GM18499 (cell line): ENCODE measurements at regions not wholly inside any gene's neighbourhood (a gene's known extent, or its start where the extent isn't known, plus 50 kb on each side); places are given as distances from the start of the nearest gene placed in this dataset.

ENCODE experiments used
- ATAC-seq: cut with Tn5 transposase; IDR thresholded peaks from one replicate; pipeline ENCODE4 v1.9.1; 2021; ENCODE audit warnings: moderate number of reproducible peaks; ENCODE audit not compliant: insufficient read depth, unreplicated experiment

- ATAC-seq, result no peak
Measured at GRCh38 chr7:17474724-17475344, 176.4 kb downstream of the AHR start.

GRCh38 chr7:17477182-17477581 is 178.7 kb downstream of the AHR start:
- no peak for ATAC-seq

DNA sequence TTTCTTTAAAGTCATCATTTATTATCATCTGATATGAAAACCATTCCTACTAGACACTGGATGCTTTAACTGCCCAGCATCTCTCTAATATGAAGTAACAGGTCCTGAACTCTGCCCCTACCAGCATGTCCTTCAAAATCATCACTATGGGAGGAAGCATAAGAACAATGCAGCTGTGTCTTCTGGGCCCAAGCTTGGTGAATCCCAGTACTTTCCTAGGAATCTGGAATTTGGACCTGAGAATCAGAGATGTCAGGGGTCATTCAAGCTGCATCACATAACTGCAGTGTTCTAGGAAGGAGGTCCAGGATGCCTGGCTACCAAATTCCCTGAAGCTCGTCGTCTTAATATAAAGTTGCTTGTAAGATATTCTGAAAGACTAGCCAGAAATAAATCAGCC is 182.7 kb downstream of the AHR start:
- ATAC-seq, result no peak

DNA sequence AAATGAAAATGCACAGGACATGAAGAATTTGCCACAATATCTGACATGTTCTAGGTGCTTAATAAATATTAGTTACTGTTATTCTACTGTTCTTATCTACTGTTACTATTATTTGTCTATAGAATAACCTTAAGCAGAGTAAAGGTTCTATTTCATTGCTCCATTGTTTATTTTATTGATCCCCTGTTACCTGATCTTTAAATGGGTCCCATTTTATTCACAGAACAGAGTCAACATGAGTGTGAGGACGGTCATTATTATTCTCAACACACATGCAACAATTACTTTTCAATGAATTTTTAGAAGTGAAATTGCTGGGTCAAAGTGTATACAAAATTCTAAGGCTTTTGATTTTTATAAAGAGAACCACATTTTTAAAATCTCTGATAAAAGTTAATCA is 186.9 kb downstream of the AHR start:
- ATAC-seq, result no peak

DNA sequence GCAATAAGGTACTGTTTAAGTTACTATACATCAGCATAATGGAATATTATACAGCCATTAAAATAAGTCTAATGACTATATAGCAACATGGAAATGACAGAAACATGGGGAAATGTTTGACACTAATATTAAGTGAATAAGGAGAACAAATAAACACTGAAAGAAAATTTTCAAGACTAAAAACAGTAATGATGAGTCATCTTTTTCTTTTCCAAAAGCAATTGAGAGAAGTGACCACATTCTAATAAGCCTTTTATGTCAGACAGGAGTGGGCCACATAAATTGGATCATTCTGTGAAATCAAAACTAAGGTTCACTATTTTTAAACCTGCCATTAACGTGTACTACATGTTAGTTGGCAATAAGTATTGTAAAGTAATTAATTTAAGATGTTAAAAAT is 187.5 kb downstream of the AHR start:
- ATAC-seq, result no peak

- no peak for ATAC-seq
Measured at GRCh38 chr7:17486835-17487234, 188.4 kb downstream of the AHR start.

- ATAC-seq, result no peak
Measured at GRCh38 chr7:17487343-17487742, 188.9 kb downstream of the AHR start.

GRCh38 chr7:17488829-17489228 is 190.4 kb downstream of the AHR start:
- ATAC-seq, result no peak

DNA sequence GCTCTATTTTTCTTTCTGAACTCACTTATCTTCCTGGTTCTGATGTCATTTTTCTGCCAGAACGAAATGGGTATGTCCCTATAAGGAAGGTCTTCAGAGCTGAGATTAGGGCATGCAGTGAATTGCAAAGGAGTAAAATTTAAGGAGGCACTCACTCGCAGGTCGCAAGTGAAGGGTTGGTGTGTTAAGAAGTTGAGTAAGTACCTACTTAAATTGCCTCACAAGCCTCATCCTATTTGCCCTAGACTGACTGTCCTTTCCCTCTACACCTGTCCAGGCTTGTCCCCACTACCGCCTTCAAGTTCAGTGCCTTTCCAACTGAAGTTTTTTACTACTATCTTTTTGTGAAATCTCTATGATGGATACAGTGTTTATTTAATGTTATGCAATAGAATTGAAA is 191.5 kb downstream of the AHR start:
- no peak for ATAC-seq

GRCh38 chr7:17490825-17491224 is 192.4 kb downstream of the AHR start:
- no peak for ATAC-seq

- ATAC-seq, result no peak
Measured at GRCh38 chr7:17492437-17492836, 194.0 kb downstream of the AHR start.

DNA sequence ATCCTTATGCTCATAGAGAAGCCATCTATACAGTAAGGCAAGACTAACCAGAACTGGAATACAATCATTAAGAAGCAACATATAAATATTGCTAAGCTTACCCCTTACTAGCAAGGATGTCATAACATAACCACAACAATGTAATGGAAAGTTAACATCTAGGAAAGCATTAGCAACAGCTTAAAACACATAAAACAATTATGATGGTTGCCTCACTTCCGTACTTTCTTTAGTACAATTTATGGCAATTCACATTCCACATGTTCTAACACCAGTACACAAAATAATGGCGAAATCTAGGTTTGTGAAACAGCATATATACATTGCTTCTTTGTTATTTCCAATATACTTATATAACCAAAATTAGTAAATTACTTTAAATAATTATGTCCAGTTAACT is 195.0 kb downstream of the AHR start:
- ATAC-seq, result no peak

DNA sequence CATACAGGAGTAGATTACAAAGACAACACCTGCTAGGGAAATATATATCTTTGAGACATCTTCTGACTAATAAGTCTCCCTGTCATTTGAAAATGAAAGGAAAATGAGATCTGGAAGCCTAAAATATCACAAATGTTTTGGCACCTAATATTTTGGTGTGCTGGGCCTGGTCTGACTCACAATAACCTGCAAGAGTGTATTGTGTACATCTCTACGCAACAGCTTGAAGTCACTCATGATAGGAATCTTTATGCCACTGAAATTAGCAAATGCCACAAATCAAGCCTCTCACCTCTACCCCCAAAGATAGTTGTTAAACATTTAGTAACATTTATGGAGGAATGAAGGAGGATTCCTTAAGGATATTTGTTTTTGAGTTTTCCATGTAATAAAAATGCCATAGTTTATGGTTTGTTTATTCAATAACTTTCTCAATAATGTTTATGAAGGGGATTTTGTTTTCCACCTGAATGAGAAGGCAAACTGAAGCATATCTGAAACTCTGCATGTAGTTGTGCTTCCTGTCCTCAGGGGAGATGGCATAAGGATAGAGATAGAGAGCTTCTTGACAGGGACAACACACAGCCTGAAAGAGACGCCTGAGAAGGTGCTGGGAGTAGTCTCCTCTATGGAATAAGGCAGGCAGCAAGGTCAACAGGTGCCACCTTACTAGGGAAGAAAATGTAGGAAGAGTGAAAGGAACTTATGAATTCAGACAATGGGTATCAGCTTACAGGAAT is 197.4 kb downstream of the AHR start:
- no peak for ATAC-seq

- no peak for ATAC-seq
Measured at GRCh38 chr7:17497136-17497535, 198.7 kb downstream of the AHR start.

DNA sequence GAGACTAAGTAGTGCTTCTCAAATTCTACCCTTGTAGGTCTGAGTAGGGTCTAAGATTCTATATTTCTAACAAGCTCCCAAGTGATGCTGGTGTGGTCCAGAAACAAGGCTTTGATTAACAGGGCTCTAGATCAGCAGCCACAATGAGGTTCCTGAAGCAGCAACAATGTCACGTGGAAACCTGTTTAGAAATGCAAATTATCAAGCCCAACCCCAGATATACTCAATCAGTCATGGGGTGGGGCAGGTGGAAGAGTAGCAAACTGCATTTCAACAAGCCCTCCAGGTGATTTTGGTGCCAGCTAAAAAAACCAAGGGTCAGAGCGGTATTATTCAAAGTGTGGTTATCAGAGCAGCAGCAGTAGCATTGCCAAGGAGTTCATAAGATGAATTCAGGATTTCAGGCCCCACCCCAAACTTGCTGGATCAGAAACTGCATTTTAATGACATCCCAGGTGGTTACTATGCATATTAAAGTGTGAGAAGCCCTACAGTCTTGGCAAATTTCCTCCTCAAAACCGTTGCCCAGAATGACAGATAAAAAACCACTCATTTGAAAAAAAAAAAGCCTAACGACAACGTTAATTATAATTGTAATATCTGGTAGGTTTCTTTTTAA is 199.2 kb downstream of the AHR start:
- no peak for ATAC-seq

DNA sequence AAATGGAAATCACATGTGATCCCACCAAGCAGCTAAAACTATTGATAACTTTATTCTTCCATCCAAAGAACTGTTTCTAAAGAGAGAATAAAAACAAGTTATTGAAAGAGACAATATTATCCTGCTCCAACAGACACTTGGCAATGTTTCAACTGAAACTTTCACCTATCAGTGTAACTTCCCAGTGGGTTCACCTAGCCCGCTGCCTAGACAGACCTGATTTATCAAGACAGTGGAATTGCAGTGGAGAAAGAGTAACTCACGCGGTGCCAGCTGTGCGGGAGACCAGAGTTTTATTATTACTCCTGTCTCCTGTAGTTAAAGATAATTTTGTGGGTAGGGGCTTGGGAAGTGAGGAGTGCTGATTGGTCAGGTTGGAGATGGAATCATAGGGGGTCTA is 199.8 kb downstream of the AHR start:
- no peak for ATAC-seq

GRCh38 chr7:17500736-17501135 is 202.3 kb downstream of the AHR start:
- ATAC-seq, result no peak

GRCh38 chr7:17501441-17502212 is 203.2 kb downstream of the AHR start:
- no peak for ATAC-seq

DNA sequence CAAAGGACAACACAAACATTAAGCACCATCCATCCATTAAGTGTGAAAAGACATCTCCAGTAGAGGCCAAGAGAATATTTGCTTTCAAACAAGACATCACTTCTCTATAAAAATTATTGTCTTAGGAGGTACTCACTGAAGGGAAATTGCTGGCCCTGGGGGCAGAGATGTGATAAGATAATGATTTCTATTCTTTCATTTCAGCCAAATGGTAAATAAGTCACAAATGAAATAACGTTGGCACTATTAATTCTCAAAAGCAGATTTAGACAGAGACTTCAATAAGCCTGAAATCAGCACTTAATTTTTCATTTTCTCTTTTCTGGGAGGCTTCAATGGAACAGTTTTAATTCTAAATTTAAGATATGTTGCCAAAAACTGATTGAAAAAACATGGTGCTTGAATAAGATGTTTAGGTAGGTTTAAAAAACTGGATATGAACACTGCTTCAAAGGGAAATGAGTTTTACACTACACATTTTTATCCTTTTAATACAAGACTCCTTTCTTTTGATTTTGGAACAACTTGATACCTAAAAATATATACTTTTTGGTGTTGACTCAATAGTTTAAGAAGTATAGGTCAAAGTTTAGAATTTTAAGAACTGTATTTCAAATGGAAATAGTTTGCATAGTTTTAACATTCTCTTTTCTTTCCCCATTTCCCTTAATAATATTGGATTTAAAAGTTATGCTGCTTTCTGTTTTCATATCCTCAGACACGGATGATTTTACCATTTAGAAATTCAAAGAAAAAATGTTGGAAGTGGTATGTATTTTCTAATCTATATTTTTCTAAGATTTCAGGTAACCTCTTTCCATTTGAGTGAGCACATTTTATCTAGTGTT is 204.0 kb downstream of the AHR start:
- no peak for ATAC-seq

GRCh38 chr7:17506095-17506494 is 207.6 kb downstream of the AHR start:
- no peak for ATAC-seq
